DMS53 (cell line): ENCODE measurements at regions not wholly inside any gene's neighbourhood (a gene's known extent, or its start where the extent isn't known, plus 50 kb on each side); places are given as distances from the start of the nearest gene placed in this dataset.
"Not testable (repeated sequence)": the region's sequence is repeated elsewhere in the genome, so short reads cannot be mapped to it uniquely, and the experiment has no call there.

Experiments used
- DNase-seq: peaks from one replicate; lab custom pipeline; 2025; lab: John Stamatoyannopoulos, UW

DNA sequence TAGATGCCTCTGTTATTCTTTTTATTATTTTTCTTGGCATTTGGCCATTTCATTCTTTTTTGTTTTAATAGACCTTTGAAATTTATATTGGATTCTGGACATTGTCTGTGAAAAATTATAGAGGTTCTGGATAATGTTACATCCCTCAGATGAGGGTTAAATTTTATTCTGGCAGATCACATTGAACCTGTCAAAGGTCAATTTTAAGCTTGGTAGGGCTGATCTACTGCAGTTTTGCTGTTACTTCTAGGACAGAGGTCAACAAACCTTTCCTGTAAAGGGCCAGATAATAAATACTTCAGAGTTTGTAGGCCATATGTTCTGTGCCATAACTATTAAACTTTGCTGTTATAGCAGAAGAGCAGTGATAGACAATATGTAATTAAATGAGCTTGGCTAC, 318.9 kb upstream of the DPPA4 start:
- no peak for DNase-seq

DNA sequence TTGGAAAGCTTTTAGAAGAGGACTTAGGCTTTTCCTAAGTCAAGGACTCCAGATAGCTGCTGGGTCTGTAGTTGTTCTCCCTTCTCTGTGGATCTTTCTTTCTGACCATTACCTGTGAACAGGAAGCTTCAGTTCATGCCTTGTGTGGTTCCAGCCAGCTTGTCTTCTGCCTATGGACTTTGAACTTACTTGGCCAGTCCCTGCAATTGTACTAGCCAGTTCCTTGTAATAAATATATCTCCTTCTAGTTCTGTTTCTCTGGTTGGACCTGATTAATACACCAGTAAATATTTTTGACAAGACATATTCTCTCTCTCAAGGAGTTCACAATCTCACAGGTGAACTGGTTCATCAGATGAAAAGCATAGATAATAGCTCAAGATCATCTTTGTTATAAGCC, 341.3 kb upstream of the DPPA4 start:
- peak; percentile 13 for DNase-seq

DNA sequence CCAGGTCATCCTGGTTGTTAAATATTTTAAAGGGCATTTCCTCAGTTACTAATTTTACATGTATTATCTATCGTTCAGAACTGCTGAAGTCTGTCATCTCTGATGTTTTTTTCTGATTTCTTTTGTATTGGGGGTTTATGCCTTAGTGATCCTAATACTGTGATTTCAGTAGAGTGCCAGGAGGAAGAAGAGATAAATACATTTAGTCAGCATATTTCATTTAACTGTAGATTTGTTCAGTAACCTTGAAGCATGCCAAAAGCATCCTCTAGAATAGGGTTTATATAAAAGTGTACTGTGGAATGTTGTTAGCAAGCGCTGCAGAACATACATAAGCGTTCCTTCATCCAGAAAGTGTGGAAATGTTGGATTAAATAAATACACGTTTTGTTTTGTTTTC, 342.3 kb upstream of the DPPA4 start:
- DNase-seq, result no peak

DNA sequence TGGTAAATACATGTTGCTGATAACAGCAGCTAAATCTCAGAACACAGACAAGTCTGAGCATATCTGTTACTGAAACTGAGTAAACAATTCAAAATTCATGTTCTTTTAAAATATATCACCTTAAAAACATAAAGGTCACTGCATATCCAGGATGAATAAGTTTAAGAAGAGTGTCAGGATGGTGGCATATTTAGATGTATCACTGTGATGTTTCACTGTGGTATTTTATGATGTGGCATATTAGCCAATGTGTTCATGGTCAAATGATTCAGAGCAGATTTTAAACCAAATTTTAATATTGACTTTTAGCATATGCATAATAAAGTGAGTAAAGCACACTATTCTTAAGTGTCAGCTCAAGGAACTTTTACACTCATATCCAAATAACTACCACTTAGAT, 346.4 kb upstream of the DPPA4 start:
- no peak for DNase-seq

DNA sequence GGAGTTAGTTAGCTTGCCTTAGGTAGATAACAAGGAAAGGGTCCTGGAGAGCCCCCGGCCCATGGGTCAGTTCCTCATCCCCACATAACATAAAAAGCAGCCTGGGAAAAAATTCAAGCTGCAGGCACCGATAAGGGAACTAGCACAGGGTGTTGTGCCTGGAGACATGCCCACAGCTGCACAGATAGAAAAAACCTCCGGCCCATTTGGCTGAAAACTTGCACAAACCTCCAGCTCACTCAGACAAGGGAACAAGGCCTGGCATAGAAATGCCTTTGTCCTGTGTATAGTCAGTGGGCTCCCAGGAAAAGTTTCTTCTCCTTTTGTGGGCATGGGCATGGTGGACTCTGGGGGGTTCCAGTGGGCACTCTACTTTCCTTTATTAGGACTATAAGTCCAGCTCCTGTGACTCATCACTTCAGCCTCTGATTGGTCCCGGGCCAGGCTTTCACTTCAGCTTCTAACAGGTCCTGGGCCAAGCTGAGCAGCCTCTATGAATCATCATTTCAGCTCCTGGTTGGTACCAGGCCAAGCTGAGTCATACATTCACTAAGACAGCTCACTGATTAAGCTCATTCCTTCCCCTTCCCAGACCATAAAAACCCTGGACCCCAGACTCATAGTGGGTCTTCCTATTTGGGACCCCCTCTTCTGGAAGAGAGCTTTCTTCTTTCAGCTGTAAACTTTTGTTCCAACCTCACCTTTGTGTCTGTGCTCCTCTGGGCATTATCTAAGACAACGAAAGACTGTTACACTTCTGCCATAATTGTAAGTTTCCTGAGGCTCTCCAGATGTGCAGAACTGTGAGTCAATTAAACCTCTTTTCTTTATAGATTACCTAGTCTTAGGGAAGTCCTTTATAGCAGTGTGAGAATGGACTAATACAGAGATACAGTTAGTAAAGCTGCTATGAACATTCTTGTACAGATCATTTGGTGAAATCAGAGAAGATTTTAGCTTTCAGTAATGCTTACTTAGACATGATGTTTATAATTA, 348.0 kb upstream of the DPPA4 start:
- DNase-seq, result peak; percentile 81

DNA sequence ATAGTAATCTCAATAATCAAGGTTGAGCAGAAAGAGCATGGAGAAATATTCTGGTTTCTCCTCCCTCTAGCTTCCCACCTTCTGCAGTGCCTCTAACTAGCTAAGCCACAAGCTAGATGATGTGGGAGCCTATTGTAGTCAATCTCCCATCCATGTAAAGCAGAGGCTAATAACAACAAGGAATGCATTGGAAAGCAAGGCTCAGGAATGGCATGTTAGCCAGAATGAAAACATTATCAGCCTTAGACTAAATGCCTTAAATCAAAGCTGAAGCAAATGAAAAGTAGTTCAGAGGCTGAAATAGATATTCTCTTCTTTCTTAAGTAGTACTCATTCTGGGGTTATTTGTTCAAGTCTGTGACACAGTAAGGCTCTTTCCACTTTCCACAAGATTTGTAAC, 350.3 kb upstream of the DPPA4 start:
- no peak for DNase-seq

DNA sequence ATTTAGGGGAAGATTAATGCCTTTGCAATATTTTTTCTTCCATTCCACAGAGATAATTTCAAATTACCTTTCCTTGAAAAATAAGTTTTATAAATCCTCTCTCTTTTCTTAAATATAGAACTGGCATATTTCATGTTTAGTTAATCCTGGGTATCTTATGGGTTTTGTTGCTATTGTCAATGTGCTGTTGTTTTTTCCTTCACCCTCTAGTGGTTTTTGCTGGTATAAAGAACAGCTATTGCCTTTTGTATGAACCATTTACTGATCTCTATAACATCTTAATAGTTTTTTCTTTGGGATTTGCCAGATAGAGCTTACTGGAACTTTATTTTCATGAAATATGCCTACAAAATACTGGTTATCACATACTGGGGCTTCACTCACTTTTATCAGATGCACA, 359.6 kb upstream of the DPPA4 start:
- DNase-seq, result peak; percentile 2

DNA sequence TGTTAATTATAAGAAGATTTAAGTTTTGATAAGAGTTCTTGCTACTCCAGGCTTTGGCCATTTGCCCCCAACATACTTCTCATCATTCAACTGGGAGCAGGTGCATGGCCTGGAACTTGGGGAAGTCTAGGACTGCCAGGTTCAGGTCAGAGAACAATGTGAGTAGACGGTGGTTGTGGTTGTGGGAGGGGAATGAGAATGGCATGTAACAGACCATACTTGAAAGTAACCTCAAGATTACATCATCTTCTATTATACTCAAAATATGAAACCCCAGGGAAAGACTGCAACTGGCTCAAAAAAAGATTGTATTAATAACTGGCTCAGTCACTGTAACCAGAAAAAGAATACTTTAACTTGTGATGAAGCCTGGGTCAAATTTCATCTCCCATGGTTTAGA, 364.9 kb upstream of the DPPA4 start:
- DNase-seq, result no peak

DNA sequence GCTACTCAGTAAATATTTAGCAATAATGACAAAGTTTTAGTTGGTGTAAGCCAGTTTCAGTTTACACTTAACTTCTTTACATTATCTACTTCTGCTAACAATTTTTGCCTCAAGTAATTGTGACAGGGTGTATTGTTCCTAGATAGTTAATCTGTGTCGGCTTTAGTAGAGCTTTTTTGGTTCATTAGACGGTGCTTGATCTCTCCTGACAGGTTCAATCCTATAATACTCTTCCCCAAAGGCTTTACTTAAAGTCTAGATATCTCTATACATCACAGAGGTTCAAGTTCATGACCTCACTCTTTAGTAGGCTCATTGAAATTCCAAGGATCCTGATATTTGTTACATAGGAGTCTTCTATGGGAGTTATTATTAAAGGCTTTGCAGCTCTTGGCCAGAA, 365.6 kb upstream of the DPPA4 start:
- DNase-seq, result no peak

DNA sequence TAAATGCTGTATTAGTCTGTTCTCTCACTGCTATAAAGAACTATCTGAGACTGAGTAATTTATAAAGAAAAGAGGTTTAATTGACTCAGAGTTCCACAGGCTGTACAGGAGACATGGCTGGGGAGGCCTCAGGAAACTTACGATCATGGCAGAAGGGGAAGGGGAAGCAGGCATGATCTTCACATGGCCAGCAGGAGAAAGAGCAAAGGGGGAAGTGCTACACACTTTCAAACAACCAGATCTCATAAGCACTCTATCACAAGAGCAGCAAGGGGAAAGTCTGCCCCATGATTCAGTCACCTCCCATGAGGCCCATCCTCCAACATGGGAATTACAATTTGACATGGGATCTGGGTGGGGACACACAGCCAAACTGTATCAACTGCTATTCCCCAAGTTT, 367.8 kb upstream of the DPPA4 start:
- not testable (repeated sequence) for DNase-seq

DNA sequence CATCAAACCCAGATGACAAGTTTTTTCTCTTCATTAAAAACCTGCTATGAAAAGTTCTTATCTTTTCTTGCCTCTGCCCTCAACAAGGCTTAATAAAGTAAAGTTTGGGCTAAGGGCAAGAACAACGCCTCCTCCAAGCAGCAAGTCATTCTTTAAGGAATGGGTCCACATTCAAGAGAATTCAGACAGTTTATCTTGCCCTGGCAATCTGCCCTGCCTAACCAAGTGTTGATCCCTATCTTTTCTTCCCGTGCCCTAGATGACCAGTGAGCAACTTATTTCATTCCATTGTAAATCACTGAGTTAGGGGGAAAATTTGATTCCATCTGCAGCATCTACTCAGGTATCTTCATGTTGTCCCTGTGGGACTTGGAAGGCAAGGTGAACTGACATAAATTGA, 370.3 kb upstream of the DPPA4 start:
- DNase-seq, result no peak

DNA sequence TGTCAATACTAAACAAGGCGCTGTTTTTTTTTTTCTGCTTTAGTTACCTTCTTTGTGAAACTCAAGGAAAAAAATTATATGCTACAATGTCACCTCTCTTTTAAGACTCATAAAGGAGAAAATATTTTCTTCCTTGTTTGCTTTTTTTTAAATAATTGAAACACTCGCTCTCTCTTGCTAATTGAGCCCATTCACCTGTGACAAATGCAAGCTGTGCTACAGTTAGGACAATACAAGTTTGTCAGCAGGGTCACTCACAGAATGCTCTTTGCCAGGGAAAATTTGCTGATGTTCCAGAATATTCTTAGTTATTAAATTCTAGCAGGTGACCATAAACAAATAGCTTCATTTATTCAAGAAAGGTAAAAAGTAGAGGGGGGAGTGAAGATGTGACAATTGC, 375.9 kb upstream of the DPPA4 start:
- DNase-seq, result no peak

DNA sequence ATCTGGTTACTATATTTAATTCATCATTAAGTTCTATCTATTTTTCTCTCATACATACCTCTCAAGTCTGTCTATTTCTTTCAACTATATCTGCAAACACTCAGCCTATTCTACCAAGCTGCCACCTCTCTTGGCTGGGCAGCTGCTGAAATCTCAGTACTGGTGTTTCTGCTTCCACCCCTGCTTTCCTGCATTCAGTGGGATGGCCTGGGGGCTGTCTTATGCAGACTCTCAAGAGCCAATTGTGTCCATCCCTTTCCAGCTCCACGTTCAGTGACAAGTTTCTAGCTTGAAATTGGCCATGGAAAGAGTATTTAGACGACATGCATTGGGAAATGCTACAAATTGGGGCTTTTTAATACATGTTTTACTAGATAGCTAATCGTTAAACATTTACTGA, 378.4 kb upstream of the DPPA4 start:
- DNase-seq, result no peak

DNA sequence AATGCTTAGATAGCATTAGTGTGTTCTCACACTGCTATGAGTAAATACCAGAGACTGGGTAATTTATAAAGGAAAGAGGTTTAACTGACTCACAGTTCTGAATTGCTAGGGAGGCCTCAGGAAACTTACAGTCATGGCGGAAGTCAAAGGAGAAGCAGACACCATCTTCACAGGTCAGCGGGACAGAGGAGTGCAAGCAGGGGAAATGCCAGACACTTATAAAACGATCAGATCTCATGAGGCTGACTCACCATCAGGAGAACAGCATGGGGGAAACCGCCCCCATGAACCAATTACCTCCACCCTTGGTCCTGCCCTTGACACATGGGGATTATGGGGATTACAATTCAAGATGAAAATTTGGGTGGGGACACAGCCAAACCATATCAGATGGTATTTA, 381.5 kb upstream of the DPPA4 start:
- no peak for DNase-seq

DNA sequence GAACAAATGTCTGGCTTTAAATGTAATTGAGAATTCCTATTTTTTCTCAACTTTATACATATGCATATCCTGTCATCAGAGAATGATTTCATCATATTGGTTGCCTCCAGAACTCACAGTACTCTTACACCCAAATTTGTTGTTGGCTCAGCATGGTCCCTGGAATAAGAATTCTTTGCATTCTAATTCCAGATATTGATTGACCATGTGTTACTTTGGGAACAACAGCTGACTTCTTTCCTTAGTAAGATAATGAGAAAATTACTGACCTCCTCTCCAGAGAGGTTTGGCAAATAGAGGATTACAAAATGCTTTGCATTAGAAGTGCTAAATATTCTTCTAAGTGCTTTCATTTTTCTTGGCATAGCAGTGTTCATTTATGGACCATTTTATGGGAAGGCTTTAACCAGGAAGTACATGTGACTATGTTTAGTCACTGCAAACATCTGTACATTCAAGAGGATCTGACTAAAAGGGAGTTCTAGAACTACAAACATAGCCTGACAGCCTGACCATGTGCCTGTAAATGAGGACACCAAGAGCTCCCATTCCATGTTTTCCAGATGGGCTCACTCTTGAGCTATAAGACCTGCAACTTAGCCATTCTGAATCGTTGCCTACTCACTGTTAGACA, 391.6 kb upstream of the DPPA4 start:
- peak; percentile 27 for DNase-seq

DNA sequence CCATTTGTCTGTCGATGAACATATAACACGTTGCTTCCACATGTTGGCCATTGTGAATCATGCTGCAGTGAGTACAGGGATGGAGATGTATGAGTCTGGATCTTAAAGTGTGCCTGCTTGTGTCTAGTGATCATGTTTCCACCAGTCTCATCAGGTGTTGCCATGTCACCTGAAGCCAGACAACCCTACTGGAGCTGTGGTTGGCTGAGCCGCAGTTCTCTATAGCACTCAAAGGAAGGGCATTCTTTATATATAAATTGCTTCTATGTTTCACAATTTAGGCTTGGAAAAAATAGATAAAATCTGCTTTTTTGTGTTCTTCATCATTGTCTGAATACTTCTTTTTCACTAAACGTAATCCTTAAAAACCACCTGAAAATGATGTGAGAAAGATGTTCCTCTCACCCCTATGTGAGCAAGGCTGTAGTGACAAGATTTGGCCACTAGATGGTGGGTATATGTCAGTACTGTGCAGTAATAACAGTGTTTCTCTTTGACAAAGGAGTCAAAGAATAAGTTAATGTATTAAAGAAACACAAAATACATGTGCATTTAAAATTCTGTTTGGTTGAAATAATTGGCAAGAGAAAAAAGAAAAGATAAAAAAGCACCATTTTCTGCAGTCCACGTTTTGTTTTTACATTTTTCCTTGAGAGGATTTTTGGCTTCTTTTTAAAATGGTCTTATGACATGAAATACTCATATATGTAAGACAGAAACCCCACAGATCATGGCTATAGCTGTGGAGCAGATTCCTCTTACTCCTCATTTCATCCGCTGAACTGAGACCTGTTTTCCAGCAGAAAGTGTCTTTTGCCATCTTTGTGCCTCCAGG, 394.5 kb upstream of the DPPA4 start:
- DNase-seq, result peak; percentile 70

DNA sequence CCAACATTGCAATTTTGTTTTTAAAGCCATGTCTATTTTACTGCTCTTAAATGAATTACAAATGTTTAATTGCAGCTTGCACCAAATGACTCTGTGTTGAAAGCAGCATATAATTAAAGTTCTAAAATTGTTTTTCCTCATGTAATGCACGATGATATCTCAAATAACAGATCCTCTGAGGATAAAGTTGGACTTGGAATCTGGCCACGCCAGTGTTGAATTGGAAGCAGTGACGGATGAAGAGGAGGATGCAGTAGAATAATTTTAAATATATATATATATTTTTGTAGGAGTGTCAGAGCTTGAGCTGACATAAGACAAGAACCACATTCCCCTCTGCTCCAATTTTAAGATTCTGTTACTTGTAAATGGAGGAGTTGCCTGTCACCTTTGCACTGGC, 406.6 kb upstream of the DPPA4 start:
- DNase-seq, result no peak

DNA sequence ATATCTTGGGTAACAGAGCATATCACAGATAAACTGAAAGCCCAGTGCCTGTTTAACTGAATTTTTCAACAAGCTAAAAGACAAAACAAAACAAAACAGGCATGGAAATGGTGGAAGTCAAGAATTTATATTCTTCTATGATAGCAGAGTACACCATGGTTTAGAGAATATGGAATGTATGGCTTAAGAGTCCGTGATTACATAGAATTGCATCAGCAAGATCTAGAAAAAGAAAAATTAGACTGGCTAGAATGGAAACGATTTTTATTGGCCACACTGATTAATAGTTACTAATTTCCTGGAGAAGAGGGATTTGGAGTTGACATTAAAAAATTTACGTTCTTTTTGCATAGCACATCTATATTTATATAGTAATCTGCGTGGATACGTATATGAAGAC, 435.2 kb upstream of the DPPA4 start:
- no peak for DNase-seq

DNA sequence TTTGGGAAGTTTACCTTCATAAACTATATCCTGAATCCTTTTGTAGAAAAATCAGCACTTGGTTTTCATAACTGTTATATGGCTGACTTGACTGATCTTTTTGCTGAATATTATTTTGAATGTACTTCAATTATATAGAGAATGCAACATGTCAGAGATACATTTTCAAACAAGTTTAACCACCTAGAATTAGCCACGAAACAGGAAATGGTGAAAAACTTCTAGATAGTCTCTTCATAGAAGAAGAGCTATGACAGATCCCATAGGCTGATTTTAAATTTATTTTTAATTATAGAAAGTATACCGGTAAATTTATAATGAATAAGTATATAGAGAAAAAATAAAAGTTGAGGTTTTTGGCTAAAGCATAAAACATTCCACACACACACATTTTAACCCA, 436.8 kb upstream of the DPPA4 start:
- no peak for DNase-seq

DNA sequence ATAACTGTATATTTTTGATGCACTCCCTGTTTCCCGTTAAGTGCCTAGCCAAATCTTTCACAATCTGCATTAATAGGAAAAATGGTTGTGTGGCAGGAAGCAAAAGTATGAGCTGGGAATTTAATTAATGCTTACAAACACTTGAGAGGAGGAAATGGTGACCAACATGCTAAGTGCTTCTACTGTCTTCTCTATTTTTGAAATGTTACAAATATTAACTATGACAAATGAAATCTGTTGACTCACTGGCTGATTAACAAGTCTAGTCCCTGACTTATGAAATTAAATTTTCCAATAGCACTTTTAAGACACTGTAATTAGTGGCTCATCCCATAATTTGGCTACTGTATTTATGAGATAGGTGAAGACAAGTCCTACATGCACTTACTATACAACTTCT, 446.9 kb upstream of the DPPA4 start:
- no peak for DNase-seq

DNA sequence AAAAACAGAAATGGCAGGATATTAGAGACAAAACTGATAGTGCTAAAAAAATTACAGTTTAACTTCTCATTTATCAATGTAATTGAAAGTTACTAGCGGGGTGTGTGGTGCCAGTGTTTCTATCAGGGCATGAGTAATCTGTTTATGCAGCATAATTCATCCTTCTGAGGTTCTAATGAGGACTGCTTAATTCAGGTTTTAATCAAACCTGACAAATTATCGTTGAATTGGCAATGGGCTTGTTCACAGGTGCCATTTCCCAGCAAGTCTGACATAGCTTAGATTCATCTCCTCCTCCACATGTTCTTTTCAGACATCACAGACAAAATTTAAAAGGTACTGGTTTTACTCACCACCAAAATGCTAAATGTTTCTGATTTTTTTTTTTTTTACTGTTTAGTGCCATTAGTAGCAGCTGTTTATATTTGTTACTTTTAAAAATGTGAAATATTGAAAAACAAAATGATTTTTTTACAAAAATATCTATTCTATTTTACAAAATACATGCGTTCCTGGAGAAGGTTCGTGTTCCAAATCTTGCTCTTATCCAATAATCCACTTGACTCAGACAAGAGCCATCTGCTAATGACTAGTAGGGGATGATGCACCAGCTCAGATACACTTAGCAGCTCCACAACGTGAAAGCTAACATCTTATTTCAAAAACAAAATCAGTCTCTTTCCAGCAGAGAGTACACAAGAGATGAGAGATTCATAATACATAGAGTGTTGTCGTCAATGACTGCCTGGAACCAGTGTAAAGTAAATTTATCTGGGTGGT, 447.7 kb upstream of the DPPA4 start:
- DNase-seq, result no peak

DNA sequence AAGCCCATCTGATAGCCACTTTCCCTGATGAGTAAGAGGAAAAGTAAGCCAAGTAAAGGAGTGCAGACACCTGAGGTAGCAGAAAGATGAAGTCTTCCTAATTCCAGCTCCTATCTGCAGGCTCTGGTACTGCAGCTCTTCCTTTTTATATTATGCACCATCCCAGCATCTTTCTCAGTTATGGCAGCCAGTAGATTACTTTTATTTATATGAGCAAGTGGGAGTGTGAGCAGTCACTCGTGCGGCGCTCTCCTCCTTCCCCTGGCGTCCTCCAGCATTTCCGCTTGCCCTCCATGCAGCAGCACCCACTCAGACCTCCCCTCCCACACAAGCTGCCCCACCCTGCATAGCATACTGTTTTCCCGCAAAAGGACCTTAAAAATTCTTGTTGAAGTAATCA, 465.9 kb upstream of the DPPA4 start:
- peak; percentile 42 for DNase-seq
